Skeletal muscle satellite cell (primary cell): ENCODE measurements at regions not wholly inside any gene's neighbourhood (a gene's known extent, or its start where the extent isn't known, plus 50 kb on each side); places are given as distances from the start of the nearest gene placed in this dataset.

Source experiments
- H3K27me3 ChIP-seq: 2 replicates; pipeline ENCODE4 v1.7.0; 2013; ENCODE audit warnings: low read length; ENCODE audit not compliant: control insufficient read depth, insufficient read depth
- H3K36me3 ChIP-seq: 2 replicates; pipeline ENCODE4 v1.7.0; 2013; ENCODE audit warnings: mild to moderate bottlenecking, control low read depth, low read length; ENCODE audit not compliant: insufficient read depth
- H3K4me1 ChIP-seq: 2 replicates; pipeline ENCODE4 v1.7.0; 2013; ENCODE audit warnings: low read length; ENCODE audit not compliant: control insufficient read depth, insufficient read depth
- H3K4me2 ChIP-seq: 2 replicates; pipeline ENCODE4 v1.7.0; 2013; ENCODE audit warnings: mild to moderate bottlenecking, low read length
- H3K4me3 ChIP-seq: 2 replicates; pipeline ENCODE4 v1.7.0; 2013; ENCODE audit warnings: low read length
- H3K9ac ChIP-seq: 2 replicates; pipeline ENCODE4 v1.7.0; 2013; ENCODE audit warnings: mild to moderate bottlenecking, low read depth, low read length, moderate library complexity
- H3K9me3 ChIP-seq: replicated peaks from 2 replicates; pipeline ENCODE4 v1.7.0; 2013; ENCODE audit warnings: mild to moderate bottlenecking, control low read depth, low read length

- no peak overlapping the region for H3K4me2 ChIP-seq
- no peak overlapping the region for H3K4me3 ChIP-seq
- no peaks in the 10 kb centered on the region for H3K36me3 ChIP-seq
- H3K27me3 ChIP-seq = no peaks in the 10 kb centered on the region
- H3K9ac ChIP-seq = no peak overlapping the region
- no peaks in the 10 kb centered on the region for H3K4me1 ChIP-seq
- H3K9me3 ChIP-seq = no peaks in the 10 kb centered on the region
Observed at GRCh38 chr5:152532714-152533113, 127.6 kb upstream of the NMUR2 start.

- H3K4me1 ChIP-seq = no peaks in the 10 kb centered on the region
- no peak overlapping the region for H3K4me2 ChIP-seq
- H3K9ac ChIP-seq = no peak overlapping the region
- H3K9me3 ChIP-seq = no peaks in the 10 kb centered on the region
- H3K4me3 ChIP-seq = no peak overlapping the region
- no peaks in the 10 kb centered on the region for H3K27me3 ChIP-seq
- no peaks in the 10 kb centered on the region for H3K36me3 ChIP-seq
Observed at GRCh38 chr5:152534641-152535040, 129.6 kb upstream of the NMUR2 start.

GRCh38 chr5:152542741-152543140 is 137.7 kb upstream of the NMUR2 start:
- Histone ChIP-seq H3K27me3 (no peaks in the 10 kb centered on the region), H3K36me3 (no peaks in the 10 kb centered on the region), H3K9me3 (no peaks in the 10 kb centered on the region), H3K4me2 (no peak overlapping the region), H3K9ac (no peak overlapping the region), H3K4me1 (no peaks in the 10 kb centered on the region), H3K4me3 (no peak overlapping the region)

GRCh38 chr5:152546493-152546892 is 141.4 kb upstream of the NMUR2 start:
- Histone ChIP-seq H3K4me3 (no peak overlapping the region), H3K9me3 (no peaks in the 10 kb centered on the region), H3K9ac (no peak overlapping the region), H3K4me1 (no peaks in the 10 kb centered on the region), H3K36me3 (no peaks in the 10 kb centered on the region), H3K4me2 (no peak overlapping the region), H3K27me3 (no peaks in the 10 kb centered on the region)

GRCh38 chr5:152547202-152547601 is 142.1 kb upstream of the NMUR2 start:
- no peak overlapping the region for H3K9ac ChIP-seq
- H3K9me3 ChIP-seq = no peaks in the 10 kb centered on the region
- H3K4me2 ChIP-seq = no peak overlapping the region
- H3K27me3 ChIP-seq = no peaks in the 10 kb centered on the region
- H3K4me1 ChIP-seq = no peaks in the 10 kb centered on the region
- H3K36me3 ChIP-seq = no peaks in the 10 kb centered on the region
- no peak overlapping the region for H3K4me3 ChIP-seq

GRCh38 chr5:152549709-152550108 is 144.6 kb upstream of the NMUR2 start:
- H3K4me1 ChIP-seq = no peaks in the 10 kb centered on the region
- H3K27me3 ChIP-seq = no peaks in the 10 kb centered on the region
- H3K4me2 ChIP-seq = no peak overlapping the region
- H3K36me3 ChIP-seq = no peaks in the 10 kb centered on the region
- no peak overlapping the region for H3K4me3 ChIP-seq
- H3K9ac ChIP-seq = no peak overlapping the region
- H3K9me3 ChIP-seq = no peaks in the 10 kb centered on the region

GRCh38 chr5:152551061-152551460 is 146.0 kb upstream of the NMUR2 start:
- Histone ChIP-seq H3K9ac (no peak overlapping the region), H3K4me1 (no peaks in the 10 kb centered on the region), H3K4me2 (no peak overlapping the region), H3K9me3 (no peaks in the 10 kb centered on the region), H3K36me3 (no peaks in the 10 kb centered on the region), H3K27me3 (no peaks in the 10 kb centered on the region), H3K4me3 (no peak overlapping the region)

- Histone ChIP-seq H3K9me3 (no peaks in the 10 kb centered on the region), H3K4me1 (no peaks in the 10 kb centered on the region)
Observed at GRCh38 chr5:152556784-152557183, 151.7 kb upstream of the NMUR2 start.

GRCh38 chr5:152560512-152561137 is 155.5 kb upstream of the NMUR2 start:
- Histone ChIP-seq H3K36me3 (no peaks in the 10 kb centered on the region), H3K4me1 (no peaks in the 10 kb centered on the region), H3K9ac (no peak overlapping the region), H3K4me2 (no peak overlapping the region), H3K27me3 (no peaks in the 10 kb centered on the region), H3K9me3 (no peaks in the 10 kb centered on the region), H3K4me3 (no peak overlapping the region)

More at GRCh38 chr5:152556784-152557183, 151.7 kb upstream of the NMUR2 start:
- Histone ChIP-seq H3K4me3 (no peak overlapping the region), H3K9ac (no peak overlapping the region), H3K27me3 (no peaks in the 10 kb centered on the region), H3K4me2 (no peak overlapping the region), H3K36me3 (no peaks in the 10 kb centered on the region)

- no peak overlapping the region for H3K4me2 ChIP-seq
- H3K36me3 ChIP-seq = no peaks in the 10 kb centered on the region
- H3K4me1 ChIP-seq = no peaks in the 10 kb centered on the region
- H3K9me3 ChIP-seq = no peaks in the 10 kb centered on the region
- no peak overlapping the region for H3K9ac ChIP-seq
- no peaks in the 10 kb centered on the region for H3K27me3 ChIP-seq
- H3K4me3 ChIP-seq = no peak overlapping the region
Observed at GRCh38 chr5:152568016-152568415, 162.9 kb upstream of the NMUR2 start.

- Histone ChIP-seq H3K4me3 (no peak overlapping the region), H3K4me2 (no peak overlapping the region), H3K27me3 (no peaks in the 10 kb centered on the region), H3K9me3 (no peaks in the 10 kb centered on the region), H3K36me3 (no peaks in the 10 kb centered on the region), H3K4me1 (no peaks in the 10 kb centered on the region), H3K9ac (no peak overlapping the region)
Observed at GRCh38 chr5:152572812-152573211, 167.7 kb upstream of the NMUR2 start.

- Histone ChIP-seq H3K4me2 (no peak overlapping the region), H3K36me3 (no peaks in the 10 kb centered on the region), H3K4me1 (no peaks in the 10 kb centered on the region), H3K9me3 (no peaks in the 10 kb centered on the region), H3K27me3 (no peaks in the 10 kb centered on the region), H3K4me3 (no peak overlapping the region), H3K9ac (no peak overlapping the region)
Observed at GRCh38 chr5:152584103-152584502, 179.0 kb upstream of the NMUR2 start.
